HEK293 (cell line): ENCODE measurements at regions not wholly inside any gene's neighbourhood (a gene's known extent, or its start where the extent isn't known, plus 50 kb on each side); places are given as distances from the start of the nearest gene placed in this dataset.

Experiments
- GLI4 ChIP-seq: fragments of 450-650 bp; formaldehyde crosslinking; IDR thresholded peaks from 2 replicates; pipeline ENCODE4 v1.5.1; 2016; ENCODE audit warnings: missing biosample characterization, missing genetic modification characterization
- PRDM4 ChIP-seq: fragments of 450-650 bp; formaldehyde crosslinking; IDR thresholded peaks from 2 replicates; pipeline ENCODE4 v1.5.1; 2017; ENCODE audit warnings: missing biosample characterization, missing genetic modification characterization
- RBAK ChIP-seq: fragments of 450-650 bp; formaldehyde crosslinking; IDR thresholded peaks from 2 replicates; pipeline ENCODE4 v1.5.1; 2016; ENCODE audit warnings: missing biosample characterization, missing genetic modification characterization
- YY1 ChIP-seq: fragments of 450-650 bp; formaldehyde crosslinking; IDR thresholded peaks from 2 replicates; pipeline ENCODE4 v1.5.1; 2018; ENCODE audit warnings: missing biosample characterization, missing genetic modification characterization
- ZNF18 ChIP-seq: fragments of 450-650 bp; formaldehyde crosslinking; IDR thresholded peaks from 2 replicates; pipeline ENCODE4 v1.5.1; 2016; ENCODE audit warnings: missing biosample characterization, missing genetic modification characterization
- ZNF266 ChIP-seq: fragments of 450-650 bp; formaldehyde crosslinking; IDR thresholded peaks from 2 replicates; pipeline ENCODE4 v1.5.1; 2016; ENCODE audit warnings: missing biosample characterization, missing genetic modification characterization, low read depth
- ZNF623 ChIP-seq: fragments of 450-650 bp; formaldehyde crosslinking; IDR thresholded peaks from 2 replicates; pipeline ENCODE4 v1.5.1; 2016; ENCODE audit warnings: missing biosample characterization, missing genetic modification characterization
- ZNF768 ChIP-seq: fragments of 450-650 bp; formaldehyde crosslinking; IDR thresholded peaks from 2 replicates; pipeline ENCODE4 v1.5.1; 2018; ENCODE audit warnings: missing biosample characterization, mild to moderate bottlenecking, missing genetic modification characterization
- TF ChIP-seq, protein P1 (sequence below): fragments of 450-650 bp; formaldehyde crosslinking; IDR thresholded peaks from 2 replicates; pipeline ENCODE4 v1.5.1; 2016; ENCODE audit warnings: missing biosample characterization, missing genetic modification characterization
- TF ChIP-seq, protein P2 (sequence below): fragments of 450-650 bp; formaldehyde crosslinking; IDR thresholded peaks from 2 replicates; pipeline ENCODE4 v1.5.1; 2016; ENCODE audit warnings: missing biosample characterization, missing genetic modification characterization
- TF ChIP-seq, protein P3 (sequence below): fragments of 450-650 bp; formaldehyde crosslinking; IDR thresholded peaks from 2 replicates; pipeline ENCODE4 v1.5.1; 2016; ENCODE audit warnings: missing biosample characterization, missing genetic modification characterization

DNA sequence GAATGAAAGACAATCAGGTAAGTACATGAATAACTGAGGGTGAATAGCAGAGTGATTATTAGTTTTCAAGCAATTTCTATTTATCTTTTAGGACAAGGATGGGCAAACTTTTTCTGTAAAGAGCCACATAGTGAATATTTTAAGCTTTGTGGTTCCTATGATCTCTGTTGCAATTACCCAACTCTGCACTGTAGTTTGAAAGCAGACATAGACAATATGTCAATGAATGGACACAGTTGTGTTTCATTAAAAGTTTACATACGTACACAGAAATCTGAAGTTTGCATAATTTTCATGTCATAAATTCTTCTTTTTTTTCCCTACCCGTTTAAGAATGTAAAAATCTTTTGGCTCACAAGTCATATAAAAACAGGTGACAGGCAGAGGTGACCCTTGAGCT is 71.4 kb downstream of the ZNF281 start:
- TF ChIP-seq, protein P1, sequence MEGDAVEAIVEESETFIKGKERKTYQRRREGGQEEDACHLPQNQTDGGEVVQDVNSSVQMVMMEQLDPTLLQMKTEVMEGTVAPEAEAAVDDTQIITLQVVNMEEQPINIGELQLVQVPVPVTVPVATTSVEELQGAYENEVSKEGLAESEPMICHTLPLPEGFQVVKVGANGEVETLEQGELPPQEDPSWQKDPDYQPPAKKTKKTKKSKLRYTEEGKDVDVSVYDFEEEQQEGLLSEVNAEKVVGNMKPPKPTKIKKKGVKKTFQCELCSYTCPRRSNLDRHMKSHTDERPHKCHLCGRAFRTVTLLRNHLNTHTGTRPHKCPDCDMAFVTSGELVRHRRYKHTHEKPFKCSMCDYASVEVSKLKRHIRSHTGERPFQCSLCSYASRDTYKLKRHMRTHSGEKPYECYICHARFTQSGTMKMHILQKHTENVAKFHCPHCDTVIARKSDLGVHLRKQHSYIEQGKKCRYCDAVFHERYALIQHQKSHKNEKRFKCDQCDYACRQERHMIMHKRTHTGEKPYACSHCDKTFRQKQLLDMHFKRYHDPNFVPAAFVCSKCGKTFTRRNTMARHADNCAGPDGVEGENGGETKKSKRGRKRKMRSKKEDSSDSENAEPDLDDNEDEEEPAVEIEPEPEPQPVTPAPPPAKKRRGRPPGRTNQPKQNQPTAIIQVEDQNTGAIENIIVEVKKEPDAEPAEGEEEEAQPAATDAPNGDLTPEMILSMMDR = no peak
- no peak for TF ChIP-seq ZNF266 (tag by site-specific recombination)
- no peak for TF ChIP-seq YY1 (tag by site-specific recombination)
- no peak for TF ChIP-seq PRDM4 (tag by site-specific recombination)
- TF ChIP-seq GLI4 = no peak
- no peak for TF ChIP-seq RBAK (tag by site-specific recombination)
- TF ChIP-seq ZNF768 (tag by site-specific recombination) = no peak
- TF ChIP-seq, protein P2, sequence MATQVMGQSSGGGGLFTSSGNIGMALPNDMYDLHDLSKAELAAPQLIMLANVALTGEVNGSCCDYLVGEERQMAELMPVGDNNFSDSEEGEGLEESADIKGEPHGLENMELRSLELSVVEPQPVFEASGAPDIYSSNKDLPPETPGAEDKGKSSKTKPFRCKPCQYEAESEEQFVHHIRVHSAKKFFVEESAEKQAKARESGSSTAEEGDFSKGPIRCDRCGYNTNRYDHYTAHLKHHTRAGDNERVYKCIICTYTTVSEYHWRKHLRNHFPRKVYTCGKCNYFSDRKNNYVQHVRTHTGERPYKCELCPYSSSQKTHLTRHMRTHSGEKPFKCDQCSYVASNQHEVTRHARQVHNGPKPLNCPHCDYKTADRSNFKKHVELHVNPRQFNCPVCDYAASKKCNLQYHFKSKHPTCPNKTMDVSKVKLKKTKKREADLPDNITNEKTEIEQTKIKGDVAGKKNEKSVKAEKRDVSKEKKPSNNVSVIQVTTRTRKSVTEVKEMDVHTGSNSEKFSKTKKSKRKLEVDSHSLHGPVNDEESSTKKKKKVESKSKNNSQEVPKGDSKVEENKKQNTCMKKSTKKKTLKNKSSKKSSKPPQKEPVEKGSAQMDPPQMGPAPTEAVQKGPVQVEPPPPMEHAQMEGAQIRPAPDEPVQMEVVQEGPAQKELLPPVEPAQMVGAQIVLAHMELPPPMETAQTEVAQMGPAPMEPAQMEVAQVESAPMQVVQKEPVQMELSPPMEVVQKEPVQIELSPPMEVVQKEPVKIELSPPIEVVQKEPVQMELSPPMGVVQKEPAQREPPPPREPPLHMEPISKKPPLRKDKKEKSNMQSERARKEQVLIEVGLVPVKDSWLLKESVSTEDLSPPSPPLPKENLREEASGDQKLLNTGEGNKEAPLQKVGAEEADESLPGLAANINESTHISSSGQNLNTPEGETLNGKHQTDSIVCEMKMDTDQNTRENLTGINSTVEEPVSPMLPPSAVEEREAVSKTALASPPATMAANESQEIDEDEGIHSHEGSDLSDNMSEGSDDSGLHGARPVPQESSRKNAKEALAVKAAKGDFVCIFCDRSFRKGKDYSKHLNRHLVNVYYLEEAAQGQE (tag by site-specific recombination) = no peak
- TF ChIP-seq, protein P3, sequence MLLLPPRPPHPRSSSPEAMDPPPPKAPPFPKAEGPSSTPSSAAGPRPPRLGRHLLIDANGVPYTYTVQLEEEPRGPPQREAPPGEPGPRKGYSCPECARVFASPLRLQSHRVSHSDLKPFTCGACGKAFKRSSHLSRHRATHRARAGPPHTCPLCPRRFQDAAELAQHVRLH (tag by site-specific recombination) = no peak
- TF ChIP-seq ZNF623 (tag by site-specific recombination) = no peak
- TF ChIP-seq ZNF18 = no peak
